T-cell (primary cell): ENCODE measurements at regions not wholly inside any gene's neighbourhood (a gene's known extent, or its start where the extent isn't known, plus 50 kb on each side); places are given as distances from the start of the nearest gene placed in this dataset.
"Not testable (repeated sequence)": the region's sequence is repeated elsewhere in the genome, so short reads cannot be mapped to it uniquely, and the experiment has no call there.

Experiments used
- ATAC-seq, 4 experiments: fragments of 200-7000 bp in 3 of 4; fragments of 150-1000 bp in 1 of 4; cut with Tn5 transposase; replicated peaks in 1 of 4; 1 replicate in 3 of 4; 2 replicates in 1 of 4; pipeline ENCODE4 v1.10.0; 2021; ENCODE audit warnings: moderate library complexity in 3 of 4, mild to moderate bottlenecking in 2 of 4, moderate number of reproducible peaks in 1 of 4
- CTCF ChIA-PET, 2 donors: fragments of 300-600 bp; sonication (Branson Sonifier 250); formaldehyde crosslinking; loops; one replicate each; lab custom pipeline; 2022; ENCODE audit warnings: antibody characterized with exemption in 2 of 2; lab: Charles Lee
- POLR2A ChIA-PET, 2 donors: fragments of 300-600 bp; sonication (Branson Sonifier 250); formaldehyde crosslinking; loops; one replicate each; lab custom pipeline; 2022; ENCODE audit warnings: antibody characterized with exemption in 2 of 2; lab: Charles Lee
- DNase-seq, 35 experiments: peaks; one replicate each; pipeline versions ENCODE4 v3.0.0 to v3.0.0-alpha.2; 2013 to 2023
- H3K27ac ChIP-seq: one replicate; pipeline ENCODE4 v1.5.1; 2013; ENCODE audit warnings: low read length
- H3K27me3 ChIP-seq, 2 experiments: replicated peaks in 1 of 2; 1 replicate in 1 of 2; 2 replicates in 1 of 2; pipeline versions ENCODE4 v1.6.1 to v1.7.0; 2013; ENCODE audit warnings: low read length in 1 of 2, mixed read lengths in 1 of 2; ENCODE audit not compliant: control insufficient read depth in 2 of 2, insufficient read depth in 2 of 2; ENCODE audit errors: extremely low read depth in 1 of 2
- H3K36me3 ChIP-seq, 2 donors: 1 replicate in 1 of 2; 2 replicates in 1 of 2; pipeline versions ENCODE4 v1.6.1 to v1.7.0; 2013; ENCODE audit warnings: low read length in 1 of 2; ENCODE audit not compliant: control insufficient read depth in 2 of 2, insufficient read depth in 1 of 2; ENCODE audit errors: extremely low read depth in 1 of 2
- H3K4me1 ChIP-seq, 2 experiments: 1 replicate in 1 of 2; 2 replicates in 1 of 2; pipeline versions ENCODE4 v1.6.1 to v1.7.0; 2013; ENCODE audit warnings: low read length in 2 of 2, mixed read lengths in 1 of 2; ENCODE audit not compliant: insufficient read depth in 2 of 2, control insufficient read depth in 1 of 2; ENCODE audit errors: extremely low read depth in 1 of 2
- H3K4me3 ChIP-seq, 2 donors: 1 replicate in 1 of 2; 2 replicates in 1 of 2; pipeline versions ENCODE4 v1.5.1 to v1.7.0; 2013; ENCODE audit warnings: mild to moderate bottlenecking in 2 of 2, low read length in 1 of 2, moderate library complexity in 1 of 2; ENCODE audit not compliant: control insufficient read depth in 1 of 2; ENCODE audit errors: extremely low read depth in 1 of 2
- H3K9me3 ChIP-seq: 2 replicates; pipeline ENCODE4 v1.7.0; 2013
- H3K27ac Mint-ChIP-seq, 2 donors: one replicate each; pipeline ENCODE4 v1.8.0; 2020 to 2021; ENCODE audit warnings: mild to moderate bottlenecking in 2 of 2, mixed read lengths in 2 of 2
- H3K27me3 Mint-ChIP-seq, 2 donors: one replicate each; pipeline ENCODE4 v1.8.0; 2021 to 2022; ENCODE audit warnings: mixed read lengths in 2 of 2
- H3K36me3 Mint-ChIP-seq: one replicate; pipeline ENCODE4 v1.8.0; 2021; ENCODE audit warnings: mixed read lengths
- H3K4me1 Mint-ChIP-seq, 3 donors: one replicate each; pipeline ENCODE4 v1.8.0; 2020 to 2022; ENCODE audit warnings: mixed read lengths in 3 of 3, mild to moderate bottlenecking in 1 of 3
- H3K4me3 Mint-ChIP-seq, 3 donors: one replicate each; pipeline ENCODE4 v1.8.0; 2020 to 2022; ENCODE audit warnings: mild to moderate bottlenecking in 3 of 3, mixed read lengths in 3 of 3, moderate library complexity in 3 of 3
- H3K9me3 Mint-ChIP-seq, 3 donors: one replicate each; pipeline ENCODE4 v1.8.0; 2020 to 2022; ENCODE audit warnings: mixed read lengths in 3 of 3
- WGBS: methylation state at CpG from one replicate; pipeline ENCODE4 v1.1.5; 2013; ENCODE audit warnings: missing lambda C conversion rate; ENCODE audit not compliant: insufficient coverage; 5-methylcytosine and 5-hydroxymethylcytosine counted together

DNA sequence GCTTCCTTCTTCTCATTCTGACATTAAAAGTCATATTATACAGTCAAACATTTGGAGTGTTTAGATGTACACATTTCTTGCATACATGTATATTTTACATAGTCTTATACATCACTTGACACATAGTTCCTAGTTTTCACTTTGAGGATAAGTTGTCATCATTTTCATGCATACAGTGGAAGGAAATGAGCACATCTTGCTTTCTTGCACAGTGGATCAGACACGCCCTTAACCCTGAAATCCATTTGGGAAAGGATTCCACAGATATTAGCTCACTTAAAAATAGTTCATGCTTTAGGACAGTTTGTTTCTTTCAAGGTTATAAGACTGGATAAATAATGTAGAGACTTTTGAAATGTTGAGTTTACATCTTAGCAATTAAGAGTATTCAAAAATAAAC is 148.6 kb upstream of the MME start:
- Histone ChIP-seq H3K27me3 (no peaks in the 10 kb centered on the region), H3K36me3 (no peaks in the 10 kb centered on the region), H3K4me3 (no peak overlapping the region), H3K9me3 (no peaks in the 10 kb centered on the region), H3K27ac (no peak overlapping the region), H3K4me1 (no peaks in the 10 kb centered on the region)
- CTCF ChIA-PET = no interaction called here
- POLR2A ChIA-PET = no interaction called here
- H3K36me3 Mint-ChIP-seq = no peaks in the 10 kb centered on the region
- H3K4me1 Mint-ChIP-seq = no peaks in the 10 kb centered on the region
- H3K27me3 Mint-ChIP-seq = no peaks in the 10 kb centered on the region
- H3K9me3 Mint-ChIP-seq = peaks cover 0 to 4% (median 0%) of the 10 kb centered on the region in 3 donors
- no peak for ATAC-seq
- WGBS = no CpG with 5 or more reads among the region's 1 CpG
- no peak for DNase-seq
- no peak overlapping the region for H3K27ac Mint-ChIP-seq
- no peak overlapping the region for H3K4me3 Mint-ChIP-seq

DNA sequence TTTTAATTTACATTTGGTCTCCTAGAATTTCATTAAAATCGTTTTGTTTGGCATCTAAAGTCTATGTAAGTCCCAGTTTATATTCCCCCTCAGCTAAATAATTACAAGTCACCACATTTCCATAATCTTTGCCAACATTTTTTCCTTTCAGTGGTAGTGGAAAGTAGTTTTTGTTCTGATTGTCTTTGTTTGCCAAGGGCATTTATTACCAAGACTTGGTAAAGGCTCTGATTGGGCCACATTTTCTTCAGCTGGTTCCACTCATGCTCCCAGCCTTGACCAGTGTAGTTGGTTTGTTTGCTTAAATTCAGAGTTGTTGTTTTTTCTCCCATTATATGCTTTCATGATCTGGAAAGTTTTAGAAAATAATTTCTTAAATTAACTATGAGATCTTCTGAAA is 153.4 kb upstream of the MME start:
- POLR2A ChIA-PET = interaction anchor here in 1 of 2 donors (0.7 kb wide), 1 partner anchor 261 kb away, joined by 3 read pairs; no protein-coding TSS in a partner anchor
- no CpG with 5 or more reads among the region's 1 CpG for WGBS
- H3K27ac ChIP-seq = no peak overlapping the region
- H3K9me3 ChIP-seq = no peaks in the 10 kb centered on the region
- Mint-ChIP-seq H3K4me1 (no peaks in the 10 kb centered on the region), H3K27me3 (no peaks in the 10 kb centered on the region), H3K36me3 (no peaks in the 10 kb centered on the region), H3K4me3 (no peak overlapping the region), H3K9me3 (peaks cover 0 to 9% (median 3%) of the 10 kb centered on the region in 3 donors), H3K27ac (no peak overlapping the region)
- DNase-seq = no peak
- no peaks in the 10 kb centered on the region for H3K4me1 ChIP-seq
- no peak overlapping the region for H3K4me3 ChIP-seq
- no peak for ATAC-seq
- CTCF ChIA-PET = no interaction called here
- H3K27me3 ChIP-seq = no peaks in the 10 kb centered on the region
- H3K36me3 ChIP-seq = no peaks in the 10 kb centered on the region

GRCh38 chr3:154921351-154921750 is 158.8 kb upstream of the MME start:
- ChIA-PET CTCF (no interaction called here), POLR2A (no interaction called here)
- Mint-ChIP-seq H3K36me3 (no peaks in the 10 kb centered on the region), H3K27ac (no peak overlapping the region), H3K4me3 (no peak overlapping the region), H3K9me3 (peaks cover 0 to 10% (median 9%) of the 10 kb centered on the region in 3 donors), H3K4me1 (no peaks in the 10 kb centered on the region), H3K27me3 (no peaks in the 10 kb centered on the region)
- ATAC-seq (no peak), DNase-seq (no peak)
- Histone ChIP-seq H3K4me1 (no peaks in the 10 kb centered on the region), H3K9me3 (no peaks in the 10 kb centered on the region), H3K4me3 (no peak overlapping the region), H3K36me3 (no peaks in the 10 kb centered on the region), H3K27ac (no peak overlapping the region), H3K27me3 (no peaks in the 10 kb centered on the region)
- 73% methylated on average over 1 of the region's 2 CpGs for WGBS

GRCh38 chr3:154919226-154919625 is 160.9 kb upstream of the MME start:
- POLR2A ChIA-PET = no interaction called here
- Histone ChIP-seq H3K4me3 (no peak overlapping the region), H3K27ac (no peak overlapping the region), H3K36me3 (no peaks in the 10 kb centered on the region), H3K27me3 (no peaks in the 10 kb centered on the region), H3K9me3 (no peaks in the 10 kb centered on the region), H3K4me1 (no peaks in the 10 kb centered on the region)
- H3K27ac Mint-ChIP-seq = no peak overlapping the region
- no peaks in the 10 kb centered on the region for H3K36me3 Mint-ChIP-seq
- CTCF ChIA-PET = no interaction called here
- H3K4me3 Mint-ChIP-seq = no peak overlapping the region
- H3K4me1 Mint-ChIP-seq = no peaks in the 10 kb centered on the region
- WGBS = no CpG with 5 or more reads among the region's 1 CpG
- DNase-seq (no peak), ATAC-seq (no peak)
- peaks cover 3 to 23% (median 21%) of the 10 kb centered on the region in 3 donors for H3K9me3 Mint-ChIP-seq
- H3K27me3 Mint-ChIP-seq = no peaks in the 10 kb centered on the region

DNA sequence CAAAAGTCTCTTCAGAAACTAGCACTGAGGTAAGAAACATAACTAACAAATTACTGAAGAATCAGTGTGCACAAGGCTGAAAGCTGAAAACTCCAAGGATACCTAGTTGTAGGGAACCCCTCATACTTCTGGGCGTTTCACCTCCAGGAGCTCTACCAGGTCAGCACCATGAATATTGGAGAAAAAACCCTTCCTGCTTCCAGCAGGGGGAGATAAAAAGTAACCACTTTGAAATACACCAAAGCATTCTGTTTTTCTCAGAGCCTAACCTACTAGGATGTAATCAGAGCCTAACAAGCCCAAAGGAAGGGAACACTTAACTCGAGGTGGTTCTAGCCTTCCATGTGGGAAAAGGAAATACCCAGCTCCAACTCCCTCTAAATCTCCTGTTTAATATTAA is 175.8 kb upstream of the MME start:
- H3K27ac ChIP-seq = no peak overlapping the region
- no peaks in the 10 kb centered on the region for H3K27me3 ChIP-seq
- Mint-ChIP-seq H3K4me3 (no peak overlapping the region), H3K27ac (no peak overlapping the region), H3K27me3 (no peaks in the 10 kb centered on the region), H3K9me3 (peaks cover 0 to 9% (median 5%) of the 10 kb centered on the region in 3 donors), H3K36me3 (no peaks in the 10 kb centered on the region), H3K4me1 (no peaks in the 10 kb centered on the region)
- no CpG with 5 or more reads among the region's 2 CpGs for WGBS
- ATAC-seq = no peak
- no peaks in the 10 kb centered on the region for H3K9me3 ChIP-seq
- H3K4me3 ChIP-seq = no peak overlapping the region
- H3K36me3 ChIP-seq = no peaks in the 10 kb centered on the region
- POLR2A ChIA-PET = no interaction called here
- no peaks in the 10 kb centered on the region for H3K4me1 ChIP-seq
- no peak for DNase-seq
- CTCF ChIA-PET = no interaction called here

DNA sequence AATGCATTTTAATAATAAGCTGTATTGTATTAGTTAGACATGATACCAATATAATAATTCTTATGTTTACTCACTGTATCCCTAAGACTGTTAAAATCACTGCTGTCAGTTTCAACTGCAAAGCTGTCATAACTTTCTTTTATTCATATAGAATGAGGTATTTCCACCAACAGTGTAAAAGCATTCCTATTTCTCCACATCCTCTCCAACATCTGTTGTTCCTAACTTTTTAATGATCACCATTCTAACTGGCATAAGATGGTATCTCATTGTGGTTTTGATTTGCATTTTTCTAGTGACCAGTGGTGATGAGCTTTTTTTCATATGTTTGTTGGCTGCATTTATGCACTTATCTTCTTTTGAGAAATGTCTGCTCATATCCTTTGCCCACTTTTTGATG is 177.6 kb upstream of the MME start:
- H3K9me3 ChIP-seq, H3K36me3 ChIP-seq, H3K27me3 ChIP-seq, H3K27ac Mint-ChIP-seq, ATAC-seq, H3K4me1 Mint-ChIP-seq, DNase-seq, H3K9me3 Mint-ChIP-seq, H3K4me3 ChIP-seq, H3K4me1 ChIP-seq, CTCF ChIA-PET, H3K27me3 Mint-ChIP-seq, POLR2A ChIA-PET, H3K36me3 Mint-ChIP-seq, H3K27ac ChIP-seq, H3K4me3 Mint-ChIP-seq: not testable (repeated sequence)

- Histone ChIP-seq H3K36me3 (no peaks in the 10 kb centered on the region), H3K27ac (no peak overlapping the region), H3K4me3 (no peak overlapping the region), H3K9me3 (no peaks in the 10 kb centered on the region), H3K27me3 (no peaks in the 10 kb centered on the region), H3K4me1 (no peaks in the 10 kb centered on the region)
- H3K27ac Mint-ChIP-seq = no peak overlapping the region
- ATAC-seq = no peak
- POLR2A ChIA-PET = no interaction called here
- H3K9me3 Mint-ChIP-seq = peaks cover 0 to 7% (median 0%) of the 10 kb centered on the region in 3 donors
- DNase-seq = no peak
- H3K4me1 Mint-ChIP-seq = no peaks in the 10 kb centered on the region
- no peaks in the 10 kb centered on the region for H3K36me3 Mint-ChIP-seq
- H3K4me3 Mint-ChIP-seq = no peak overlapping the region
- WGBS = no CpG with 5 or more reads among the region's 2 CpGs
- CTCF ChIA-PET = no interaction called here
- H3K27me3 Mint-ChIP-seq = no peaks in the 10 kb centered on the region
These were observed 178.8 kb upstream of the MME start for GRCh38 chr3:154901278-154901677.
